HG03354 (cell line): ENCODE measurements at regions not wholly inside any gene's neighbourhood (a gene's known extent, or its start where the extent isn't known, plus 50 kb on each side); places are given as distances from the start of the nearest gene placed in this dataset.

ENCODE experiments used
- ATAC-seq: cut with Tn5 transposase; IDR thresholded peaks from one replicate; pipeline ENCODE4 v1.9.1; 2021; ENCODE audit warnings: mild to moderate bottlenecking; ENCODE audit not compliant: unreplicated experiment, poor library complexity, severe bottlenecking

DNA sequence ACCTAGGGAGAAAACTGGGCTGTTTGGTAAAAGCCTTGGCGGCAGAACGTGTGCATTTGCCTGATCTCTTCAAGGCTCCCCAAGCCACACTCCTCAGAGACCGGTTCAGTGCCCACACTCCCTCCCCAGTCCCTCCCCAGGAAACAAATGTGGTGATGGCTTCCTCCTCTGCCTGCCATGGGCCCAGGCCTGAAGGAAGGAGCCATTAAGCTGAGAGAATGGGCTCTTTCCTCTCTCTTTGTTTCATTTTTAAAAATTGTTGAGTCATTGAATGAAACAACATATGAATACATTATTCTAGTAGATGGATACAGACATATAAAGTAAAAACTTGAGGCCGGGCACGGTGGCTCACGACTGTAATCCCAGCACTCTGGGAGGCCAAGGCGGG lies 50.6 kb upstream of the YWHAQ start:
- ATAC-seq, result no peak

DNA sequence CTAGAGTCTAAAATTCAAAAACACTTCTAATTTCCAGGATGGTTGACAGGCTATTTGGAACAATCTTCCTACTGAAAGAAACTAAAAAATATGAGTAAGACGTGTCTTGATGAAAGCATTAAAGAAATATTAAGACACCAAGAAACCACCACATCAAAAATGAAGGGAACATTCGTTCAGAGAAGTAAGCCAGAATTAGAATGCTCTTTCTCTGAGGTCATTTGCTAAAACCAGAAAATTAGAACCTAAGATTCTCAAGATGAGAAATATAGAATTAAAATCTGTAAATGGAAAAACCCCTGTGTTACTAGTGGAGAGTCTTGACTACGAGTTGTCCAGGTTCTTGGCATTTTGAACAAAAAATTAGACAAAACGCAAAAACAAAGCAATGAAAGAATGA lies 54.8 kb upstream of the YWHAQ start:
- ATAC-seq, result no peak

DNA sequence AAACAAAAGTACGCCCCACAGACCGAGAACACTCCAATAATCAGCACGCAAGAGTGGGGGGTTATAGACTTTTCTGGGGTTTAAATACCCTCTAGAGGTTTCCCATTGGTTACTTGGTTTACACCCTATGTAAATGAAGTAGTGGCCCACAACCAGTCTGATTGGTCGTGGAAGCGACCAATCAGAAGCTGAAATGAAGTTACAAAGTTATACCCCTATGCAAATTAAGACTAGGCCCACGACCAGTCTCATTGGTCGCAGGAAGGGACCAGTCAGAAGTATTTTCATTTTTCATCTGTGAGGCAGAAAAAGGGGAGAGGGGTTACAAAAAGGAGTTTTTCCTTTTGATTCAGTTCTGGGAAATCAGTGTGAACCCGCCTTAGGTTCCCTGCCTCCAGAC lies 55.3 kb upstream of the YWHAQ start:
- ATAC-seq, result no peak

DNA sequence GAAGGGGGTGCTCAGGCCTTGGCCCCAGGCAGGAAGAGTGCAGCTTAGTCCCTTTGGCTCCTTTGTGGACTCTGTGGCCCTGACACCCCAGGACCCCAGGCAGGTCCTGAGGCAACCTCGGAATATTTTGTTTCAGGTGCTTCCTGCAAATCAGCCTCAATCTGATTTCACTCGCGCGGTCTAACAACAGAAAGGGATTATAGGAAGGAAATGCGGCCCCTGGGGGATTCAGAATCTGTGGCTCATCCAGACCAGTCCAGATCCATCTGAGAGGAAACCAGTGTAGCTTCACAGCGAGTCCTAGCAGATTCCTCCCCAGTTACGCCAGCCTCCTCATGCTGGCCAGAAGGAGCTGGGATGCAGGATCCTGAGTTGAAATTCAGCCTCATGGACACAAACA lies 59.5 kb upstream of the YWHAQ start:
- no peak for ATAC-seq

DNA sequence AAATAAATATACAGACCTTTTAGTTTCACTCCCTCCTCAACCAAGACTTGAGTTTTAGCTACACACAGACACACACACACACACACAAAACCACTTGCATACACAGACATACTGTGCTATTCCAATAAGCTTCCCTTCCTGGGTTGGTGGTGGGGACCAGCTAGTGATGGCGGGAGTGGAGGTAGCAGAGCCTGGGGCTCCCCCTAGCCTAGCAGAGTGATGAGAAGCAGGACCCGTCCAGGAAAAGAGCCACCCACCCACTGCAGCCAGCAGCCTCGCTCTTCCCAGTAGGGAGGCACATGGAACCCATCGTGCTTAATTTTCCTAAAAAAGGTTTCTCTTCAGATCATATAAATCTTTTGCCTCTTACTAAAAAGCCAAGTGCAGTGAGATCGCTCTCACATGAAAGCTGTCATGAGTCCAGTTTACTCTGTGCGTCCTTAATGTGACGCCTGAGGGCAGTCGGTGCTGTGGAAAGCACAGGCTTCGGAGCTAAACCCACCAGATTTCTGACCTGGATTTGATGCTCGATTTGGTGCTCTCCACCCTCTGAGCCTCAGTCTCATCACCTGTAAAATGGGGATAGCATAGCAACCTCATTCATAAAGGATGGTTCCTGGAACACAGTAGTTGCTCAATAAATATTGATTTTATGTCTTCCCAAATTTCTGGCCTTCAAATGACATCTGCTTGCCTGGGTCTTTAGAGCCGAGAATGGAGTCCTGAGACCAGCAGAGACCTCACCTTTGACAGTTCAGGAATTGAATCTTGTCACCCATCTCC lies 60.1 kb upstream of the YWHAQ start:
- ATAC-seq, result no peak

DNA sequence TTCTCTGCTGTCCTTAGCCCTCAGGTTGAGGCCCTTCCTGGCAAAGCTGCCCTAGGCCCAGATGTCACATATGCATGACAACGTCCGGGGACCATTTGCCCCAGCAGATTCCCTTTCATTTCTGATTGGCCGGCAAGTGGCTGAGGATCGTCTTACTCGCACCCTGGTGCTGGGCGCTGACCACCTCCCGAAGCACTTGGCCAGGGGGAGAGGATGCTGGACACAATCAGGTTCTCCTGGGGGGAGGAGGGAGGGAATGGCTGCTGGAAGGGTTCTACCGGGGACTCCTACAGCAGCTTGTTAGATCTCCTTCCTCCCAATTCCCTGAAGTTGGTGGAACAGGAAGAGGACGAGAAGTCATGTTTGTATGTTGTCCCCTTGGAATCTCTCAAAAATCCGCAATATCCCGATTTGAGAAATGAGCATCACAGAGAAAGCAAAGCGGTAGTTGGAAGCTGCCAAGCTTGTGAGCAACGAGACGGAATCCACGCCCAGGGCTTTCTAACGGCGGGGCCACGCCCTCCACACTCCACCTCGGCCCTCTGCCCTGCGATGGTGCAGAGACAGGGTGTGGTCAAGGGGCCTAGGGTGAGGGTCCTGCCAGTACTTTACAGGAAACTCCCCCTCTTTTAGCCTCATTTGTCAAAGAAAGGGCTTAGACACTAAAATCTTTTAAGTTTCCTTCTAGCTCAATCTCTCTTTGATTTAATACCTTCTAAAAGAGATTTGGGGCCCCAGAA lies 61.8 kb upstream of the YWHAQ start:
- no peak for ATAC-seq

DNA sequence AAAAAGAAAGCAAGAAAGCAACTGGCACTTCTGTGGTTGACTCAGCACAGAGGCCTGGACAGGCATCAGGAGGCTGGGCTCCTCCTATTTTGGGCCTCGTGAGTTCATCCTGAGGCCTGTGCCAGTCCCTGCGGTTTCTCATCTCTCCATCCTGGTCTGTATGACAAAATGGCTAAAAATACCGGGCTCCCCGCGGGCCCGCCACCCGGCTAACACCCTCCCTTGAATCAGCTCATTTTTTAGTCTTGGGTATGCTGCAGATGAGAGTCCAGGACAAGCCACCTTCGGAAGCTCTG lies 62.3 kb upstream of the YWHAQ start:
- ATAC-seq, result no peak

DNA sequence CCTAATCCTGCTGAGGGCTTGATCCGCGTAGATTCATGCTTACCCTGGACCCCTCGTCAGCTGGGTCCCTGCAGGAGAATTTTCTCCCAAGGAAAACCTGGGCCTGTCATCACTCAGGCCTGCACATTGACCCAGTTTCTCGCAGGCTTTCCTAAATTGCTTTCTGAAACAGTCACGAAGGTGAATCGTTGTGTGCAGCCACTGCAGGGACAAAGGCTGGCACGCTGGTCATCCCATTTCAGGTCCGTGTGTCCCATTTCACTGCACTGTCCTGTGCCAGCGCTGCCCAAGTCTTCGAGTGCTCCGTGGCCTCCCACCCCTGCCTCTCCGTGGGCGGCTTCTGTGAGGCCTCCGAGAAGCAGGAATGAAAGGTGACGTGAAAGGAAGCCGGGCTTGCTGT lies 62.8 kb upstream of the YWHAQ start:
- ATAC-seq, result no peak

DNA sequence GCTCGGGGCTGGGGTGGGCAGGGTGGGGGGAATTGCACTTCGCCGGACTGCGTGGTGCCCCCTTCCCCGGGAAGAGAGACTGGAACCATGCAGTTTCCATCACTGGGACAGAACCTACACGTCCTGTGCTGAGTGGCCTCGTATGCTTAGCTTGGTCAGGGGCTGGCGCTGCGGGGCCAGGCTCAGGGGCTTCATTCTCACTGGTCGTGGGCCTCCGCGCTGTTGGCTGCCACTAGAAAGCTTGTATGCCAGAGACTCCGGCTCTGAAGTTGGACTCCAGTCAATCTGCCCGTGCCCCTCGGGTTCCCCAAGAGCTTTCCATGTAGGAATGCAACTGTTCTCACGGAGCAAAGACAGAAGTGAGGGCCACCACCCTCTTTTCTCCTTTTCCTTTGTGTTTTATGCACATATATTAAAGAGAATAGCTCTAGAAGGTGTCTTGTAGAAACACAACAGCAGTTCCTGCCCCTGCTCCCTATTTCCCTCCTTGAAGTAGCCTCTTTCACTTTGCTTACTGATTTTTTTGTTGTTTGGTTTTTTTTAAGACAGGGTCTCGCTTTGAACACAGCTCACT lies 64.0 kb upstream of the YWHAQ start:
- ATAC-seq, result no peak

DNA sequence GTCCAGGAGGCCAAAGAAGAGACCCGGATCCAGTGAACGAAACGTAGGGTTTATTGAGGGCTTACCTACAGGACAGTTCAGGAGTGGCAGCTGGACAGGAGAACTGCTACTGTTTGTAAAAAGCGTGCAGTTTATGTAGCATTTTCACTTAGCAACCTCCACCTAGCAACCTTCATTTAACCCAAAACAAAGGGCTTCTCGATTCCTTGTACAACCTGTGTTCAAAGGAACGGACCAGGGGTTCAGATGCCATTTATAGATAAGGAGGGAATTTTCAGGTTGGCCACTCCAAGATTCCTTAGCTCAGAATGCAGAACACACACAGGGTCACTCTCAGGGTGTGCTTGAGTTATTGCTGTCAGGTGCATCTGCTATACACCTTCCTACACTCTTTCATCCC lies 65.1 kb upstream of the YWHAQ start:
- ATAC-seq, result no peak

DNA sequence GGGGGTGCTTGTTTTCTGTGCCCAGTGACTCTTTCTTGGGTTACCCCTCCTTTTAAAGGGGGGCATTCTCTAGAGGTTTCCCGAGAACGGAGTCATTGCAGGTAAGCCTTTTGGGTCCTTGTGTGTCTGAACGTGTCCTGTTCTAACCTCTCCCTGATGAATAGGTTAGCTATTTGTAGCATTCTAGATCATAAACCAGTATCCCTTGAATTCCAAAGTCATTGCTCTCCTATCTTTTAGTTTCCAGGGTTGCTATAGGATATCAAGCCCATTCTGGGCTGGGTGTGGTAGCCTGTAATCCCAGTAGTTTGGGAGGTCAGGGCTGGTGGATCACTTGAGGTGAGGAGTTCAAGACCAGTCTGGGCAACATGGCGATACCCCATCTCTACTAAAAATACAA lies 65.9 kb upstream of the YWHAQ start:
- no peak for ATAC-seq

DNA sequence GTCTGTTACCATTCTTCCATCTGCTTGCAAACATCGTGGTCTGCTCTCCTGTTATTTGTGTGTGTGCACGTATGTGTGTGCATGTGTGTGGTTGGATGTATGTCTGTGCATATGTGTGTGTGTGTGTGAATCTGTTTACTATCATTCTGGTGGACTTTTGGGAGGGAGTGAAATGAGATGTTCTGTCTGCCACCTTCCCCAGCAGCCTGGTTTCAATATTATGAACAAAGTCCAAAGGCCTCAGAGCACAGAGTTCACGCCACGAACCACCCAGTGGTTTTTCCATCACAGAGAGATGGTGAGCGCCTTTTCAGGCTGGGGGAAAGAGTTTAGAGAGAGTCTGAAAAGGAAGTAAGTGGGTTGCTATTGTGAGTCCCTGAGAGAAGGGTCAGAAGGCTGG lies 67.1 kb upstream of the YWHAQ start:
- ATAC-seq, result no peak

DNA sequence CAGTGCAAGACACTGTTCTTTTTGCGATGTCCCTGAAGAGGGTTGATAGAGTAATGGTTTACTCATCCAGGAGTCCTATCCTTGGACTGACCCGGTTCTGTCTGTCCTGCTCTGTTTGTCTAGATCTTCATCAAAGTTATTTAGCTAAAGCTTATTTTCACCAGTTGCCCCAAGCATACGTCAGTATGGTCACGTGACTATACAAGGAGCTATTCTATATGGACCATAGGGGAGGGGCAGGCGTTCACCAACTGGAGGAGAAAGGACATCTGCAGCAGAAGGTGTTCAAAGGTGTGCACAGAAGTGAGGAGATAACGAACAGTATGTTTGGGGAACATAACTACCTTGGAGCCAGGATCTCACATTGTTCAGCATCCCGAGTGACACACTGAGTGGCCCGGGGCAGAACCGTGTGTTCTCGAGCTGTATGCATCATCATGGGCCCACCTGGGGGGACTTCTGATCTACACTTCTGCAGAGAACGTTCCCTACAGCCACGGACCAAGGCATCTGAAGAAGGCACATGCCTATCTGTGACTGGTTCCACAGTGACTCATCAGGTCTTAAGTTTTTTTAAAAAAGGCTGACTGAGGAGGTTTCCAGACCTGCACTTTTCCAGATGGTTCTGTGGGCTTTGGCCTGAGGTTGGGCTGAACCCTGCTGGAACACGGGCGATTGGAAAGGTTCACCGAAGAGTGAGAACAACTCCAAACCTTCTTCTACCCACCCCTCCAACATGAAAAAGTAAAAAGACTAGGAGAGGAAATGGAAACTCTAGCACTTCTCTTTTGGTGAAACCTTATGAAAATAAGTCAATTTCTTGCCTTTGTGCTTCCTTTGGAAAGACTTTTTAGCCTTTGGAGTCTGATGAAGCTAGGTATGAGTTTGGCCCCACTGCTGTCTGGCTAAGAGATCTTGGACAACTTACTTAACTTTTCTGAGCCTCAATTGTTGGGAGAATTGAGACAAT lies 68.6 kb upstream of the YWHAQ start:
- no peak for ATAC-seq

DNA sequence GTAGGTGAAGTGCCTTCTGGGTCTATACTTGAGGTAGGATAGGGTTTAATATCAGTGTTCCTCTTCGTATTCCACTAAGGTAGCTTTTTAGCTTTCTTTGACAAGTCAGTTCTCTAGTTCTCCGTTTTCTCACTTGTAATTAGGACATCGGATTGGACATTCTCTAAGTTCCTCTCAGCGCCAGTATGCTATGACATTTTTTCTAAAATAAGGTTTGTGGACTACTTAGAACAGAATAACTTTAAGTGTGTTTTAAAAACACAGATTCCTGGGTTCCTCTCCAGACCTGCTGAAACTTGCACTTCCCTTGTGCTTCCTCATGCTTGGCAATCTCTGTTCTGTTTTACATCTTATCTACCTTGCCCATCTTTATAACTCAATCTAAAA lies 69.3 kb upstream of the YWHAQ start:
- ATAC-seq, result no peak

DNA sequence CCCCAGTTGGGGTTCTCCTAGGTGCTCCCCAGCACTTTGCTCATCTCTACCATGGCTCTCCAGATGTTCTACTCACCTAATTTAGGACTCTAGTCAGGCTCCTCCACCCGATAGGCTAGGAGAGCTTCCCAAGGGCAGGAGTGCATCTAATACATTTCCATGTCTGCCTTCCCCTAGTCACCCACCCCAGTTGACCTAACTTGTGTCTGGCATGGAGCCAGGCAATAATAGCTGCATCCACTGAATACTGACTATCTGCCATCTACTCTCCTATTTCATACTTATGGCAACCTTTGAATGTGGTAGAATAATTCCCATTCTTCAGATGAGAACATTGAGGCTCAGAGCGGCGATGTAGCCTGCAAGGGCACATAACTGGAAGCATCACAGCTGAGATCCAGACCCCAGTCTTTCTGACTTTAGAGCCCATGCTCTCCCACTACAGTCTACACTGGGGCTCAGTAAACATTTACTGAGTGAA lies 71.8 kb upstream of the YWHAQ start:
- no peak for ATAC-seq

DNA sequence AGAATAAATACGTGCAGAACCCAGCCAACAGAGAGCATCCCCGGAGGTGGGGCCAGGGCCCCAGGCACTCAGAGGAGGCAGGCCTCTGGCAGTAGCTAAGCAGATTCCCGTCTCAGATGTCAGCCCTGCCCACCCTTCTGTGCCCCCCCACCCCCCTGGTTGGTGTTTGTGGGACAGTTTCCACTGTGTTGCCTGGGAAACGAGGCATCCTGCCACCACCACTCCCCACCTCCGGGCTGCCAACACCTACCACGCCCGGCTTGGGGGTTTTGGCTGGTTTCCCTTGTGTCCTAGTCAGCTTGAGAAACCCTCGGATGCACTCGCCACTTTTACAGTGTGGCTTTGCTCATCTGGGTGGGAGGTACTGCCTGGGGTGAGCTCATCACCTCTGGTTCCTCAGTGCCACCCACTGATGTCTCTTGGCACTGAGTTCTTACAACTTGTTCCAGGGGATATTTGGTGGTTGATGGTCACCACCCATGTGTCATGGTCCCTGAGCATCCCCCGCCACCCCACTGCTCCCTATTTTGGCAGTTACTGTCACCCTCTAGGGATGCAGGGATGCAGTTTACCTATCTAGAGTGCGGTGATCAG lies 72.4 kb upstream of the YWHAQ start:
- ATAC-seq, result no peak

DNA sequence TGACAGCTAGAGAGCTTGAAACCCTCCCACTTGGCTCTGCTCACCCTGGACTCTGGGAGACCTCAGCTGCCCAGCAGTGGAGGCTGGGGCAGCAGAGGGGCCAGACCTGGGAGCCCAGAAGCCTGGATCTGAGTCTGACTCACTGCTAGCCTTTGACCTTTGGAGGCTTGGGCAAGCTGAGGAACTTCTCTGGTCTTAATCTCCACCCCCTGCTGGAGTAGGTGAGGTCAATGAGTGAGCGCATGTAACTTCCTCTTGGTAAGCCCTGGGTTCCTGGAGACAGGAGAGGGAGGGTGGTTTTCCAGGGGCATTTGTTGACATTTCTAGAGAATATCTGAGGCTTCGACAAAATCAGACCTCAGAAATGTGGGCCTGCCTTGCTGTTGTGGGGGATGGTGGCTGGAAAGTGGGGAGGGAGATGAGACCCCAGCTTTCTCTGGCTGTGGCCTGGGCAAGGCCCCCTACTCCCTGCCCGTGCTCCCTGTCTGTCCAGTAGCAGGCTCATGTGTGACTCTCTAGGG lies 73.0 kb upstream of the YWHAQ start:
- ATAC-seq, result no peak

DNA sequence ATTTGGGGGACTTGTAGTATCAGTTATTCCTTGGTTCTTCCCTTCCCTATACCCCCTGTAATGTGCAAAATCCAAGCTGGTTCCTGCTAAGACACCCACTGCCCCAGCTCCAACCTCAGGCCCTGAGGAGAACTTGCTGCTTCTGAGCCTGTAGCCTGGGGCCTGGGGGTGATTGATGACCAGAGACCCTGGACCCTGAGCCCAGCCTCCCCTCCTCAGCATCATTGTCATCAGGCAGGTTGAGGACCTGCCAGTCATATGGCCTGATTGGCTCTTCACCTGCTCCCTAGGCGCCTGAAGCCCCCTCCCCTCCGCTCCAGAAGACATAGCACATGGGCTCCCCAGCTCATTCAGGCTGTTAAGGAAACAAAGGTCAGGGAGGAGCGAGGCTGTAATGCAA lies 73.8 kb upstream of the YWHAQ start:
- no peak for ATAC-seq

DNA sequence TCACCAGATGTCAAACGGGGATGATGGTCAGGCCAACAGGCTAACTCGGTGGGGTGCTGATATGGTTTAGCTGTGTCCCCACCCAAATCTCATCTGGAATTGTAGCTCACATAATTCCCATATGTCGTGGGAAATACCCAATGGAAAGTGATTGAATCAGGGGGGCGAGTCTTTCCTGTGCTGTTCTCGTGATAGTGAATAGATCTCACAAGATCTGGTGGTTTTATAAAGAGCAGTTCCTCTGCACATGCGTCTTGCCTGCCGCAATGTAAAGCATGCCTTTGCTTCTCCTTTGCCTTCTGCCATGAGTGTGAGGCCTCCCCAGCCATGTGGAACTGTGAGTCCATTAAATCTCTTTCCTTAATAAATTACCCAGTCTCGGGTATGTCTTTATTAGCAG lies 74.4 kb upstream of the YWHAQ start:
- no peak for ATAC-seq

DNA sequence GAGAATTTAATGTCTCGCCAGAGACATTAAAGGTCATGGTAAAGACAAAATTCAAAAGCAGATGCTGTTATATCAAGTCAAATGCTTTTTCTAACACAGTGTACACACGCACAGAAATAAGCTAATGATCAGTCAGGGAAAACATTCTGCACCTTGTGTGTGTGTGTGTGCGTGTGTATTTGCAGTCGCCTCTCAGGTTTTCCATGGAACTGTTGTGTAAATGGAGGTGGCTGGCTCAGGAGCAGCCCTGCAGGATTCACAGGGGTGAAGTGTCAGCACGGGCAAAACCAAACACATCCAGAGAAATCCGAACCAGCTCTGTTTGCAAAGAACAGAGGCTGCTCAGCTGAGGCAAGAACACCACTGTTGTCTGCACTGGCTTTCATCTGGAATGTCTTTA lies 76.2 kb upstream of the YWHAQ start:
- ATAC-seq, result no peak
